ENCODE measurements at regions not wholly inside any gene's neighbourhood (a gene's known extent, or its start where the extent isn't known, plus 50 kb on each side); places are given as distances from the start of the nearest gene placed in this dataset.

DNA sequence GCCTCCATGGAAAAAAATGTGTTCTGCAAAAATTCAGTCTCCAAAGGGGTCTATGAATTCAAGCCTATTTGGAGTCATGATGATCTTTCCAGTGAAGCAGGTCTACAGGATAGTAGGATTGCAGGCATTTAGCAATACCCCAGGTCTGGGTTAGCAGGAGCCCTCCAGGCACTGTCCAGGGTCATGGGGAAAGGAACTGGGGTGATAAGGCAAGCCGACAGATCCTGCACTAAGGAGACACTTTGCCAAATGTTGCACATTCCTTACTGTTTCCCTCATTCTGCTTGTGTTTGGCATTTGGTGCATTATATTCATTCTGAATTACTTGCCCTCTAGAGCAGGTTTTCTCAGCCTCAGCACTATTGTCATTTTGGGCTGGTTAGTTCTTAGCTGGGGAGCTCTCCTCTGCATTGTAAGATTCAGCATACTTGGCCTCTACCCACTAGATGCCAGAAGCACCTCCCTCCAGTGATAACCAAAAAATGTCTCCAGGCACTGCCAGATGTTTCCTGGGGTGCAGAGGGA lies 333.3 kb upstream of the PLXNA2 start:
- no peak for DNase-seq

DNA sequence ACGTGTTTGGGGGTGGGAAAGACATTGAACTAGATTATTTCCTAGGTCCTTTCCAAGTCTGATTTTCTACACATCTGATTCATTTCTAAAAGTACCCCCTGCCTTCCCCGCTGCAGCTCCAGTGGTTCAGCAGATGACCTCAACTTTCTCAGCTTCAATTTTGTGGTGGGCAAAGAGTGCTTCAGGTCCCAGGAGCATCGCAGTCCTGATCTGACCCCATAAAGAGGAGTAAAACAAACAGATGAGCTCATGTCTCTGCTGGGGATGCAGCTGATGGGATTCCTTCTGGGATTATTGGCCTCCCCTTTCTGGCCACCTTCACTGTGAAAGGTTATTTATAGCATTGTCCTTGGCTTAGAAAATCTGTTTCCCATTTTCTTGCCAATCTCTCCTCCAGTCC lies 337.0 kb upstream of the PLXNA2 start:
- no peak for DNase-seq

DNA sequence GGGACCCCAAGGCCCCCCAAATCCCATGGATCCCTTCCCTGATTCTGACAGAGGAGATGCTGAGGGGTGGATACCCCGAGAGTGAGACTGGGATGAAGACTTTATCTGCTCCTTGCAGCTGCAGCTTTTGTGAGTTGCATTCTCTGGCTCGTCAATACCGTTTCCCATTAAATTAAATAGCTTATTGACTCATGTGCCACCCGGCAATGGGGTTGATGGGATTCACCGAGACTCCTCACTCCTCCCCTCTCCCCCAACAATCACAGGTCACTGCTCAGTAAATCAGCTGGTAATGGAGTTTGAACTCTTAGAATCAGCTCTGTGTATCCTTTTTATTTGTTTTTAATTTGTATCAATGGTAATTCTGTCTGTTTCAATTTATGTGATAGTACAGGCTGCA lies 337.5 kb upstream of the PLXNA2 start:
- no peak for DNase-seq

DNA sequence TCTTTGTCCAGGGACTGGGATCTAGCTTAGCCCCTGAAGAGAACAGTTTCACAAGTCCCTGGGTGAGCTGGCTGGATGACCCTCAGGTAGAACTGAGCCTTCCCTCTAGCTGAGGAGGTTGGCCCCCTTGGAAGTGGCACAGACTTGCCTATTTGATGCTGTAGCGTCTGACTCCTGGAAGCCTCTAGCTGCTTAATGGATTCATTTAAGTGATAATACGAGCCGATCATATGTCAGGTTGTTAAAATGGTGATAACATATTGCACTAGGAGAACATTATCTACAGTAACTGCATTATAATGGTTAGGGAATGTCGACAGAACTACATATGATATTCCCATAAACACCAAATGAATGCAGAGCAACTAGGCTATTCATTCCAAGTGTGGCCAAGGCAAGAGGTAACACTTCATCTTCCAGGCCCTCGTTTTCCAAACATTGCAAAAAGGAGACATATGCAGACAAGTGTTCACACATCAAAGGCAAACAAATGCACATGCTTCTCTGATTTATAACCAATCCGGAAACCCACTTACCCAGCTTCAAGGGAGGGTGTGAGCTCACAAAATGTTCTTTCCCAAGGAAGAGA lies 340.1 kb upstream of the PLXNA2 start:
- no peak for DNase-seq

DNA sequence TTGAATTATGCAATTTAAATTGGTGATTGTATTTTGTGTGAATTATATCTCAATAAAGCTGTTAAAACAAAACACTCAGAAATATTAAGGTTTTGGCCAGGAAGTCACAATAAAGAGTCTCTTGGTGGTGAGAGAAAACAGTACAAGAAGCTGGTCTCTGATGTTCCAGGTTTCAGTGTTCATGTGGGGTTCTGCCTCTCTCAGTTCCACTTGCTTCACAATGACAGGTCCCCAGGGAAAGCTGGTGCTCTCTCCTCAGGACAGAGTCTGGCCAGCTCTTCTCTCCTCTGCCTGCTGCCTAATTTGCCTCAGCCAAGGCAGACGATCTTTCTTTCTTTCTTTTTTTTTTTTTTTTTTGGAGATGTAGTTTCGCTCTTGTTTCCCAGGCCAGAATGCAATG lies 342.9 kb upstream of the PLXNA2 start:
- DNase-seq: no peak

DNA sequence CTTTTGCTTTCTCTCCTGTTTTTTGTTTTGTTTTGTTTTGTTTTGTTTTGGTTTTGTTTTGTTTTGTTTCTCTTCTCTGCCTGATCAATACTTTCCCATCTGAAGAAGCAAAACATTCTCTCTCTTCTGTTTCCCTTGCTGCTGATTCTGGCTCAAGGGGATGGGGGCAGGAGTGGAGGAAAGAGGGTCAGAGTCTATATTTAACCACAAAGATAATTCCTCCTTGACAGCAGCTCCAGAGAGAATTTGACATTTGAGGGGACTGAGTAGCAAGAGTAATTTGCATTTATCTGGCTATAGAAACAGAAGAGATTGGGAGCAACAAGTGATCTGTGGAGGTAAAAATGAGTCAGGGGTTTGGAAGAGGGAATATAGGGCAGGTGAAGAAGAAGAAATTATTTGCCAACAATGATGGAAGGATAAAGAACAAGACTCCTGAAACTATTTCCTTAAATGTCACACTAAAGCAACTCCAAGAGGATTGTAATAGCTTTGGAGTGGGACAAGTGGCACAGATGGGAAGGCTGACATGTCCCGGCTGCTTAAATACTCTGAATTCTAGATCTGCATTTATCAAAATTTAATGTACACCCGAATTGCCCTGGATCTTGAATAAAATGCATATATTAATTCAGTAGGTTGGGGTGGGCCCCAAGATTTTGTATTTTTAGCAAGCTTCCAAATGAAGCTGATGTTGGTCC lies 349.3 kb upstream of the PLXNA2 start:
- no peak for DNase-seq

DNA sequence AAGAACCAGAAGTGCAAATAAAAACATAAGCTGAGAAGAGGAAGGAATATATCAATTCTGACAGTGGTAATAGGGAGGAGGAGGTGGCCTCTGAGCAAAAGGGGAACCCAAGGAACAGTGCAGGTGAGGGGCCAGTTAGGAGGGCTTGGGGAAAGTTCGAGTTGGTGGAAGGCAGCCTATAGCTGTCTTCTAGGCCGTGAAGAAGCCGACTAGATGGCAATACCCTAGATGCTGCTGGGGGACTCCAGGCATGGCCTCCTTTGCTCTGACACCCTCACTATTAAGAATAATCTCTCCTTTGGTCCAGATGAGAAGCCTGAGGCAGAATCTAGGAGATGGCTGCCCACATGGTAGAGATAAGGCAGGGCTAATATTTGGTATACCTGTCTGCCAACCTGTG lies 351.1 kb upstream of the PLXNA2 start:
- DNase-seq: no peak

DNA sequence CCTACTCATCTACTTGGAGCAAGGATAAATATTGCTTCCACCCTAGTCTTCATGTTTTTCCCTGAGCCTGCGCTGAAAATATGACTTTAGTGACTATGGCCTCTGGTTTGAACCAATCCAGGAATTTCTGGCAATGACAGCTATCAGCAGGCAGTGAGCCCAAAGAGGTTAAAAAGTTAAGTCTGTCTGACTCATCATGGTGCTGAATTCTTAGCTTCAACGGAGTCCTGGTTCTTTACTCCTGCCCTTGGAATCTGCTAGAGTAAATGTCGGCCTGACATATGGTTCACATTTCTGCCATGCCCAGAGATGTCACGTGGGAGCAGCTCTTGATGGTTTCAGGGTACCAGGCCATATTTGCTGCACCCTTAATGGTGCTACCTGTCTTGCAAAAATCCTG lies 351.6 kb upstream of the PLXNA2 start:
- no peak for DNase-seq

DNA sequence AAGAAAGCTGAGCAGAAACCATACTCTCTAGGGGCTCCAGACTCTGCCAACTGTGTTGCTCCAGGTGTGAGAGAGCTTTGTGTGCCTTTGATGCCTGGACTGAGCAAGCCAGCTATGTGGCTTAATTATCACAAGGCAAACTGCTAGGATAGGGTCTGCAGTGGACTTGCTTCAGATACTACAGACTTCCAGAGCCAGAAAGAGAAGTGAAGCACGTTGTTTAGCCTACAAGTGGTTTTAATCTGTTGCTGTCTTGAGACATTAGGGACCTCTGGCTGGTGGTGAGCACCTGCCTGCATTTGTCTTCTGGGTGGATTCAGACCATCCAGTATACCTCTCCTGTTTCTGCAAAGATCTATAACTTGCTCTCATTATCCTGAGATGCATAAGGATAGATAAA lies 353.4 kb upstream of the PLXNA2 start:
- DNase-seq: no peak

DNA sequence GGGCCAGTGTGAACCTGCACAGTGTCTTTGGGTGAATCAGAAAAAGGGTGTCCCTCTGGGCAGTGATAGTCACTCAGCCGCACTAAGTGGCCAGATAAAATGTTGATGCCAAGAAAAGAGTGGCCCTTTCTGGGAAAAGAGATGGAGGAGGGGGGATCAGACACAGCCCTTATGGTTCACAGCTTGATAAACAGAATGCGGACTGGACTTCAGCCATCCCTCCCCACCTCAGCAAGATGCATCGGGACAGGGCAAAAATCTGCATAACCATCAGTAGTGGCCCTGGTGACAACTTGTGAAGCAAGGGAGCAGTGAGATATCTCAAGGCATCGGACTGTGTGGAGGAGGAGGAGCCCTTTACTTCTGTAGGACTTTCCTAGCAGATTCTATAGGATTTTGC lies 353.8 kb upstream of the PLXNA2 start:
- no peak for DNase-seq

DNA sequence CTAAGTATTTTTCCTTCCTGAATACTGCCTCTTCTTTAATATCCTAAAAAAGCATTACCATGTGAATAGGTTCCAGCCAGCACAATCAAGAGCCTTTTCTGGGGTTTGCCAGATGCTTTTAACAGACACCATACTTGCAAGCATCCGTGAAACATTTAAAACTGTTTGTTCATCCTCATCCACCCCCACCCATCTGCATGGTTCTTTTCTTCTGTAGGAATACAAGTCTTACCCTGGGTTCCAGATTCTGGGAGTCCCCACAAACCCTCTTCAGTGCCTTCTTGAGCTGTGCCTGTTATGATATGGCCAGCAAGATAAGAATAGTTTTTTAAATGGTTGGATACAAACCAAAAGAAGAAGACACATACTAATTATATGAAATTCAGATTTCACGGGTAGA lies 354.9 kb upstream of the PLXNA2 start:
- peak in 11 of 58 donors; percentile 5 to 64 (median 10) for DNase-seq

DNA sequence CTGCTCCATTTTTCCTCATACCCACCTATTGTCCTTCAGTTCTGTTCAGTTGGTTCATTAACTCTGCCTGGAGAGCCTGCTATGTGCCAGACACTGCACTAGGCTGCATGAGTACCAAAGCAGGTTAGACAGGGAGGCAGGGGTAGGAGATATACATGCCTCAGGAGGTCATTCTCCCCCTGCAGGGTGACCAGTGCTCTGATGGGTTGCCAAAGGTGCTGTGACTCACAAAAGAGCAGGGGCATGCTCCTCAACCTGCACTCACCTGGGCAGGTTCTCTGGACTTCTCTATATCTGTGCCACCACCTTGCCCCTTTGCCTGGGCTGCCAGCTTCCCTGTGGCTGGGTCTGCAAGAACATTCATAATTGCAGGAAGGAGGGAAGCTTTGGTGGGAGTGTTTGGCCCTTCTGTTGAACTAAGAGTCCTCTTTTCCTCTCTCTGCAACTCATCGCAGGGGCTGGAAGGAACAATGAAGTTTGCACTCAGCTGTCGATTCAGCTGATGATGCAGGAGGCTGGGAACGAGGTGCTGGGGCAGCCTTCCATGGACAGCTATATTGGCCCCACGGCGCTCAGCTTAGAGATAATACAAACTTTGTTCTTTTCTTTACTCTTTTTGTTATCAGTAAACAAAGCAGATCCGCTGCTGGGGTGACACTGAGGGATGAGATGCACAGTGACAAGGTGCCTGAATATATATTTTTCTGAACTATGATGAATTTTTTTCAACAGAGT lies 356.4 kb upstream of the PLXNA2 start:
- peak in 1 of 58 donors; percentile 2 for DNase-seq

DNA sequence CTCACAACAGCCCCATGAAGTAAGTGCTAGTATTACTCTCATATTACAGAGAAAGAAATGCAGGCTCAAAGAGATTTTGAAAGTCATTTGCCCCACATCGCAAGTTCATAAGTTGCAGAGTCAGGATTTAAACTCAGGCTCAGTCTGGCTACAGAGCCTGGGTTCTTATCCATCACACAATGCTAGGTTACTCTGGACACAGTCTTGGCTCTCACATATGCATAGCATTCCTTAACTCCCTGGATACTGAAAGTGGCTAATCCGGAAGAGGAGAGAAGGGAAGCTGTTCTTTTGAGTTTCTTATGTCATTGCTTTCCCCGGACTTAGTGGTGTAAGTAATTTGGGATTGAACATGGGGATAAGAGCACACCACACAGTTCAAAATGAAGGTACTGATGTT lies 357.4 kb upstream of the PLXNA2 start:
- DNase-seq: no peak

DNA sequence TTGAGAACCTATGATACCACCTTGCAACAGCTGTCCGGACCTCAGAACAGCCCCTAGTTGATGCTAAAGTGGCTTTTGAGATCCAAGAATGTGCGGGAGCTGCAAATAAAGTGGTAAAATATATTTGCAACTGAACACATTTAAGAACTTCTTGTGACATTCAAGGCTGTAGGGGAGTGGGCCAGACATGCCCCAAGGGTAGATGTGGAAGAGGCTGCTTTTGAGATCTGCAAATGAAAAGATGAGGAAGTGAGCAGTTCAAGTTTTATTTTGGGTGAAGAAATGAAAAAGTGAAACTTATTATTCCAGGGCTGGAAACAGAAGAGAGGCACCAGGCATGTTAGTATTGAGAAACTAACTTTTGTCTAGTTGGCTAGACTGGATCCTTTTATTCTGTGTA lies 359.5 kb upstream of the PLXNA2 start:
- DNase-seq: no peak

DNA sequence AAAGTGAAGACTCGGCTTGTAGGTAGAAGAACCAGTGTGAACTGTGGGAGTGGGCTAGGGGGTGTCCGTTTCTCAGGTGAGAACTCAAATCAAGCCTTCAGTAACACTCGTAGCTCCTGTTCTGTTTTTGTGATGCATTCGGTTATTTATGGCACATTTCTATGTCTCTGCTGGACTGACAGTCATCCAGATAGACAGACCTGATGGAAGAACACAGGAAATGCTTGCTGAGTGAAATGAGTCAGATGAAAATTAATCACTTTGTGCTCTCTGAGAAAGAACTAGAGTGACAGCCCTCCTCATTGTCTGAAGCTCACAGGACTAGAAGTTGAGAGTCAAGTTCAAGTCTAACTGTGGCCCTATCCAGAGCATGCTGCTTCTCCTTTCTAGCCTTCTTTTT lies 360.1 kb upstream of the PLXNA2 start:
- no peak for DNase-seq

DNA sequence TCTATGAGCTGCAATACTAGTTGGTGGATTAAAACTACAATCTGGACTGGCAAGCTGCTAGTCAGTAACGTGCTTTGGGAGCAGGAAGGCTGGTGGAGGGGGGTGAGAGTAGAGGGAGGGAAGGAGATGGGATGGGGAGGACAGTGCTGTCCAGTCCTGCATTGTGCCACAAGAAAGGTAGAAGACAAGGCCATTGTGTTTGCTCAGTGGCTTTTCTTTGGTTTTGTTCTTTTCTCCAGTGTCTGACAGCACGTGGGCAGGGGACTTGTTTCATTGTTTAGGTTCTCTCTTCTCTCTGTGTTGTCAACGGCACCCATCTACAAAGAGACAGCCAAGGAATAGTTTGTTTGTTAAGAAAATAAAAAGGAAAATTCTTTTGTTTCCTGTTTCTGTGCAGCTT lies 362.8 kb upstream of the PLXNA2 start:
- no peak for DNase-seq

DNA sequence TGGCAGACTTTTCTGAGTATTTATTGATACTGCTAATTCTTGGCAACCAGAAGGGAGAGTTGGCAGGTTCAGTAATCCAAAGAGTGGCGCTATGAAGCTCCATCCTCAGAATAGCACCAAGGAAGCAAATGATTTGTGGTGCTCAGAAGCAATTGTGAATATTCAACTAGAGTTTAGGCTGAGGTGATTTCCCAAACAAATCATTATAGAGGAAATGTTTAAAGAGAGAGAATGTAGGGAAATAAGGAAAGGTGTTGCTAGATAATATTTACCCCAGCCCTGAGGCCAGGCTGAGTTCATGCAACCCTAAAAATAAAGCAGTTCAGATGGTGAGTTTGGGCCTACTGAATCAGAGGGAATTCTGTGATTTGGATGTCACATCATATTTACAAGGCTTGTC lies 363.4 kb upstream of the PLXNA2 start:
- DNase-seq: no peak

DNA sequence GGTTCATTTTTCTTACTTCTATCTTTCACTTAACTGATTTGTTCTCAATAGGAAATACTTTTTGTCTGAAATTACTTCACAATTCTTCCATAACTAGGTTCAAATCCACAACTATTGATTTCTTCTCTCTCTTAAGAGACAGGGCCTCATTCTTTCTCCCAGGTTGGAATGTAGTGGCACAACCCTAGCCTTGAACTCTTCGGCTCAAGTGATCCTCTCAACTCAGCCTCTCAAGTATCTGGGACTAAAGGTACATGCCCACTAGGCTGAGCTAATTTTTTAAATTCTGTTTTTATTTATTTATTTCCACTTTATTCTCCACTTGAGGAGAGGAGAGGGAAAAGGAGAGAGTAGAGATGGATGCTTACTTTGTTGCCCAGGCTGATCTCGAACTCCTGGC lies 370.4 kb upstream of the PLXNA2 start:
- DNase-seq: no peak

DNA sequence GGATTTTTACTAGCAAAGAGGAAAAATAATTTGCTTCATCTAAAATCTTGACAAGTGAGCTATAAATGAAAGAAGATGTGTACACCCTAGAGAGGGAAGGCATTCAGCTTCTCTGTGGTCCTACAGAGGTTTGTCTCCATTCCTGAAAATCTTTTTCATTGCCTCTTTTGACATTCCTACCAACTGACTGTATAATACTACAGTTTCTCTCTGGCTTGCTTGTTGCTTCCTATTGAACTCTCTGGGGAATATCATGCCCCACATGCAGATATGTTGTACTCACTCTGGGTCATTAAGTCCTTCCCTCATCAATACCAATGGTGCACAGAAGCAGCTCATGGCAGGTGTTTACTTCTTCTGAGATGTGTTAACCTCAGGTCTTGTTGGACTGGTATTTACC lies 371.2 kb upstream of the PLXNA2 start:
- no peak for DNase-seq

DNA sequence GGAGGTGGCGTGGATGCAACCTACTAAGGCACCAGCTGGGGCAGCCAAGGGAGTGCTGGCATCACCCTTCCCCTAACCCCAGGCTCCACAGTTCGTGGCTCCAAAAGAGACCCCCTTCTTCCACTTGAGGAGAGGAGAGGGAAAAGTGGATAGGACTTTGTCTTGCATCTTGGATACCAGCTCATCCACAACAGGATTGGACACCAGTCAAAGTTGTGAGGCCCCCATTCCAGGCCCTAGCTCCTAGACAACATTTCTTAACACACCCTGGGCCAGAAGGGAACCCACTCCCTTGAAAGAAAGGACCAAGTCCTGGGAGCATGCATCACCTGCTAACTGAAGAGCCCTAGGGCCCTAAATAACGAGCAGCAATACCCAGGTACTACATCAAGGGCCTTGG lies 372.6 kb upstream of the PLXNA2 start:
- no peak for DNase-seq

DNA sequence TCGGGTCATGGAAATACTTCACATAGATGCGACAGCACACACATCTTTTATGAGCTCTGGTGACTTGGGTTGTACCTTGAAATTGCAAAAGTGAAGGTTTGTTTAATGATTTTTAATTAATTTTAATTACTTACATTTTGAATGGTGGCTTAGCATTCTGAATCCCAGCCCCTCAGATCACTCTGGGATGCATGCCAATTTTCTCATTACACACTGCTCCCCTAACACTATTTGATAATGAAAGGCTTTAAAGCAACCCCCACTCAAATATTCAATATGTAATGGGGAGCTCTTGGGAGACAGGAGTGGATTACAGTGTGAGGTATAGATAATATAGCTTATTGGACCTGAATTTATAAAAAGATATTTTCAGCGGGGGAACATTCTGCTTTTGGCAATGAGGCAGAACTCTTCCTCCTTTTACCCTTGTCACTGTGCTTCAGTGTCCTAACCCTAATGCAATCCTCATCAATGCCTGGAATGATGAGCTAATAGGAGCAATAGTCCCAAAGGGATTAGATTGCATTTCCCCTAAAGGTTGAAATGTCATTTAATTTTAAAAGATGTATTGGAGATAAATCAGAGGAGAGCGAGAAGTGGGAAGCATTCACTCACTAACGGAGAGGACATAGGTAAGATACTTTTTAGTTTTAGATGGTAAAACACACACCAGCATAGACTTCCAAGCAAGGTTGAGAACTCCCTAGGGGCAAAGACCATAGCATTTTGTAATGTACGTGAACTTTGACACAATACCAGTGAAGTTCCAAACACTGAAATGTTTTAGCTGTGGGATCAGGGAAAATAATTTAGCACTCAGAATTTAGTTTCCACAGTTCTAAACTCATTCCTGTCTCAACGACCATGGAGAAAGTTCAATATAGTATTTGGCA lies 384.1 kb upstream of the PLXNA2 start:
- DNase-seq: no peak

DNA sequence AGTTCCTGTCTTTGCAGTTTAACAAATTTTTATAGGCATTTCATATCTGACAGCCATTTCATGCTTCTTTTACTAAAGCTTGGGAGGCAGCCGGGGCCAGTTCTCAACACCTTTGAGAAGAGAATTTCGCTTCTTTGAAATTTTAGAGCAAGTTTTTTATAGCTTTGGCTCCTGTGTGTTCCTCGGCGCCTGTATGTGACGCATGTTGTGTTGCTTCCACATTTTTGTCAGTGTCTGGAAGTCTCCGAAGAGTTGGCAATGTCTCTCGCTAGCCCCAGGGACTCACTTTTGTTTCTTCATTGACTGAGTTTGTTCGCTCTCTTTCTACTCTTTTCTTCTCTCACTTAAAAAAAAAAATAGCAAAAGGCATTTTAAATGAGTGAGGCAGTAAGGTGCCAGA lies 386.9 kb upstream of the PLXNA2 start:
- peak in 20 of 58 donors; percentile 3 to 36 (median 16) for DNase-seq
